MM.1S (cell line): ENCODE measurements at regions not wholly inside any gene's neighbourhood (a gene's known extent, or its start where the extent isn't known, plus 50 kb on each side); places are given as distances from the start of the nearest gene placed in this dataset.

Source experiments
- DNase-seq: peaks from one replicate; pipeline ENCODE4 v3.0.0-alpha.2; 2015
- H2AFZ ChIP-seq: fragments of 300-600 bp; sonication (generic); 2 replicates; pipeline ENCODE4 v1.6.0; 2016; ENCODE audit warnings: antibody characterized with exemption, low read length
- H3F3A ChIP-seq: fragments of 300-600 bp; sonication (generic); 2 replicates; pipeline ENCODE4 v1.6.1; 2016; ENCODE audit warnings: mild to moderate bottlenecking, antibody characterized with exemption, low read length, moderate library complexity, mixed read lengths; ENCODE audit not compliant: insufficient read depth
- H3K27ac ChIP-seq: fragments of 300-600 bp; sonication (generic); 2 replicates; pipeline ENCODE4 v1.5.1; 2016; ENCODE audit warnings: mild to moderate bottlenecking, low read length
- H3K27me3 ChIP-seq: fragments of 300-600 bp; sonication (generic); replicated peaks from 2 replicates; pipeline ENCODE4 v1.6.0; 2016; ENCODE audit warnings: low read length; ENCODE audit not compliant: insufficient read depth
- H3K36me3 ChIP-seq: fragments of 300-600 bp; sonication (generic); replicated peaks from 2 replicates; pipeline ENCODE4 v1.6.1; 2016; ENCODE audit warnings: mild to moderate bottlenecking, low read length, mixed read lengths; ENCODE audit not compliant: insufficient read depth
- H3K4me1 ChIP-seq: fragments of 300-600 bp; sonication (generic); 2 replicates; pipeline ENCODE4 v1.6.1; 2016; ENCODE audit warnings: low read length, mixed read lengths
- H3K4me2 ChIP-seq: fragments of 300-600 bp; sonication (generic); 2 replicates; pipeline ENCODE4 v1.6.0; 2016; ENCODE audit warnings: low read depth, low read length
- H3K4me3 ChIP-seq: fragments of 300-600 bp; sonication (generic); 2 replicates; pipeline ENCODE4 v1.5.1; 2016; ENCODE audit warnings: low read length, mixed read lengths
- H3K79me2 ChIP-seq: fragments of 300-600 bp; sonication (generic); 2 replicates; pipeline ENCODE4 v1.6.1; 2016; ENCODE audit warnings: mixed run types, low read length, mixed read lengths
- H3K9ac ChIP-seq: fragments of 300-600 bp; sonication (generic); 2 replicates; pipeline ENCODE4 v1.6.1; 2016; ENCODE audit warnings: low read length, mixed read lengths
- H3K9me2 ChIP-seq: fragments of 300-600 bp; sonication (generic); replicated peaks from 2 replicates; pipeline ENCODE4 v1.6.1; 2016; ENCODE audit warnings: mild to moderate bottlenecking, low read length, mixed read lengths; ENCODE audit not compliant: insufficient read depth
- H3K9me3 ChIP-seq: fragments of 300-600 bp; sonication (generic); replicated peaks from 2 replicates; pipeline ENCODE4 v1.6.1; 2016; ENCODE audit warnings: mild to moderate bottlenecking, low read length, mixed read lengths; ENCODE audit not compliant: insufficient read depth
- H4K20me1 ChIP-seq: fragments of 300-600 bp; sonication (generic); 2 replicates; pipeline ENCODE4 v1.6.1; 2016; ENCODE audit warnings: mild to moderate bottlenecking, low read length, moderate library complexity, mixed read lengths; ENCODE audit not compliant: insufficient read depth
- CTCF ChIP-seq: fragments of 300-600 bp; sonication (generic); IDR thresholded peaks from 2 replicates; pipeline ENCODE4 v1.5.1; 2016; ENCODE audit warnings: antibody characterized with exemption, low read length, mixed read lengths
- EZH2 ChIP-seq: fragments of 300-600 bp; sonication (generic); optimal IDR thresholded peaks from 2 replicates; pipeline ENCODE3; 2017; ENCODE audit warnings: low read depth, mild to moderate bottlenecking, antibody characterized with exemption, low read length, mixed read lengths
- EZH2phosphoT487 ChIP-seq: fragments of 300-600 bp; sonication (generic); IDR thresholded peaks from 2 replicates; pipeline ENCODE4 v1.6.1; 2018; ENCODE audit warnings: antibody characterized with exemption, low read length

- peaks cover 92% of the 10 kb centered on the region for H3K27me3 ChIP-seq
- H3K36me3 ChIP-seq, result no peaks in the 10 kb centered on the region
- no peak overlapping the region for H3K4me3 ChIP-seq
- H4K20me1 ChIP-seq, result no peaks in the 10 kb centered on the region
- H3K79me2 ChIP-seq, result no peaks in the 10 kb centered on the region
- H3K4me2 ChIP-seq, result no peak overlapping the region
- H3K4me1 ChIP-seq, result no peaks in the 10 kb centered on the region
- no peaks in the 10 kb centered on the region for H3K9me3 ChIP-seq
- no peak for TF ChIP-seq CTCF
- TF ChIP-seq EZH2, result no peak
- no peak for TF ChIP-seq EZH2phosphoT487
- DNase-seq, result no peak
- no peak overlapping the region for H2AFZ ChIP-seq
- no peak overlapping the region for H3K27ac ChIP-seq
- no peaks in the 10 kb centered on the region for H3K9me2 ChIP-seq
- no peaks in the 10 kb centered on the region for H3F3A ChIP-seq
- H3K9ac ChIP-seq, result no peak overlapping the region
Observed at GRCh38 chr1:10856863-10857598, 60.6 kb upstream of the CASZ1 start.

GRCh38 chr1:10857687-10858086 lies 61.2 kb upstream of the CASZ1 start:
- Histone ChIP-seq H3K79me2 (no peaks in the 10 kb centered on the region), H3K9me3 (no peaks in the 10 kb centered on the region), H3K36me3 (no peaks in the 10 kb centered on the region), H3K27ac (no peak overlapping the region), H3K4me1 (no peaks in the 10 kb centered on the region), H3K9me2 (no peaks in the 10 kb centered on the region), H2AFZ (no peak overlapping the region), H3K4me3 (no peak overlapping the region), H3F3A (no peaks in the 10 kb centered on the region), H4K20me1 (no peaks in the 10 kb centered on the region), H3K9ac (no peak overlapping the region), H3K27me3 (peaks cover 92% of the 10 kb centered on the region), H3K4me2 (no peak overlapping the region)
- DNase-seq, result no peak
- TF ChIP-seq CTCF (no peak), EZH2 (no peak), EZH2phosphoT487 (no peak)

- H3K9ac ChIP-seq, result no peak overlapping the region
- H4K20me1 ChIP-seq, result no peaks in the 10 kb centered on the region
- no peaks in the 10 kb centered on the region for H3K9me2 ChIP-seq
- no peaks in the 10 kb centered on the region for H3K9me3 ChIP-seq
- H3K4me1 ChIP-seq, result no peaks in the 10 kb centered on the region
- H2AFZ ChIP-seq, result no peak overlapping the region
- no peak overlapping the region for H3K4me2 ChIP-seq
- H3K79me2 ChIP-seq, result no peaks in the 10 kb centered on the region
- H3K27me3 ChIP-seq, result peaks cover 100% of the 10 kb centered on the region
- H3F3A ChIP-seq, result no peaks in the 10 kb centered on the region
- H3K4me3 ChIP-seq, result no peak overlapping the region
- H3K27ac ChIP-seq, result no peak overlapping the region
- no peaks in the 10 kb centered on the region for H3K36me3 ChIP-seq
- DNase-seq, result no peak
- TF ChIP-seq EZH2 (no peak), EZH2phosphoT487 (no peak), CTCF (no peak)
Observed at GRCh38 chr1:10860218-10860617, 63.8 kb upstream of the CASZ1 start.
